GM12878 (cell line): ENCODE measurements at regions not wholly inside any gene's neighbourhood (a gene's known extent, or its start where the extent isn't known, plus 50 kb on each side); places are given as distances from the start of the nearest gene placed in this dataset.

Source experiments
- ATAC-seq: fragments of 200-7000 bp; cut with Tn5 transposase; 3 replicates; pipeline ENCODE4 v1.9.1; 2020; ENCODE audit warnings: mild to moderate bottlenecking, moderate library complexity
- BruUV-seq: library from RNA; stranded (reverse); fragments of 400-500 nt; replicated peaks from 2 replicates; lab custom pipeline; 2021; lab: Mats Ljungman, UMichigan
- CTCF ChIA-PET: fragments of 300-600 bp; sonication (Branson Sonifier 250); formaldehyde crosslinking; extraction: SDS; loops from one replicate; lab custom pipeline; 2021; ENCODE audit warnings: inconsistent platforms; lab: Yijun Ruan, JAX
- POLR2A ChIA-PET: fragments of 350-600 bp; formaldehyde crosslinking; extraction: SDS; loops from one replicate; lab custom pipeline; 2021; ENCODE audit warnings: inconsistent platforms; lab: Charles Lee
- RAD21 ChIA-PET: fragments of 300-600 bp; sonication (Branson Sonifier 250); formaldehyde crosslinking; loops from one replicate; lab custom pipeline; 2023; ENCODE audit warnings: antibody characterized with exemption; ENCODE audit not compliant: unreplicated experiment; lab: Charles Lee
- SMC1A ChIA-PET: fragments of 300-600 bp; sonication (Branson Sonifier 250); formaldehyde crosslinking; loops from one replicate; lab custom pipeline; 2023; ENCODE audit not compliant: unreplicated experiment, uncharacterized antibody; lab: Charles Lee
- DNase-seq: peaks from one replicate; pipeline ENCODE4 v3.0.0-alpha.2; 2011; ENCODE audit warnings: low read depth, low spot score
- FAIRE-seq: peaks from 3 replicates; lab custom pipeline; 2011; peaks lifted over from hg19 to GRCh38; lab: Jason Lieb, UNC
- H2AFZ ChIP-seq: 2 replicates; pipeline ENCODE4 v1.6.0; 2011; ENCODE audit warnings: low read depth, low read length, control low read depth; ENCODE audit not compliant: control insufficient read depth
- H3K27ac ChIP-seq: 2 replicates; pipeline ENCODE4 v1.5.1; 2011; ENCODE audit warnings: control low read depth; ENCODE audit not compliant: control insufficient read depth, insufficient read depth
- H3K27me3 ChIP-seq, 2 experiments: replicated peaks in 1 of 2; 2 replicates each; pipeline versions ENCODE4 v1.6.0 to v1.6.1; 2011; ENCODE audit warnings: low read length in 1 of 2; ENCODE audit not compliant: control insufficient read depth in 2 of 2, insufficient read depth in 2 of 2
- H3K36me3 ChIP-seq, 2 experiments: 2 replicates each; pipeline ENCODE4 v1.5.1; 2011; ENCODE audit warnings: low read length in 1 of 2; ENCODE audit not compliant: control insufficient read depth in 2 of 2, insufficient read depth in 2 of 2
- H3K4me1 ChIP-seq: 2 replicates; pipeline ENCODE4 v1.6.1; 2011; ENCODE audit warnings: mild to moderate bottlenecking, low read length, moderate library complexity, mixed read lengths; ENCODE audit not compliant: control insufficient read depth, insufficient read depth
- H3K4me2 ChIP-seq: 2 replicates; pipeline ENCODE4 v1.6.0; 2011; ENCODE audit warnings: control low read depth; ENCODE audit not compliant: control insufficient read depth, insufficient read depth
- H3K4me3 ChIP-seq: fragments of 200-600 bp; sonication (generic); 2 replicates; pipeline ENCODE4 v1.5.1; 2016
- H3K79me2 ChIP-seq: 2 replicates; pipeline ENCODE4 v1.6.0; 2011; ENCODE audit warnings: low read length; ENCODE audit not compliant: control insufficient read depth, insufficient read depth
- H3K9ac ChIP-seq: 2 replicates; pipeline ENCODE4 v1.8.0; 2011; ENCODE audit warnings: low read length, control low read depth, mixed read lengths; ENCODE audit not compliant: control insufficient read depth, insufficient read depth
- H3K9me3 ChIP-seq: replicated peaks from 3 replicates; pipeline ENCODE4 v1.5.1; 2011; ENCODE audit warnings: mild to moderate bottlenecking, low read length; ENCODE audit not compliant: control insufficient read depth, insufficient read depth
- H4K20me1 ChIP-seq: 2 replicates; pipeline ENCODE4 v1.6.0; 2011; ENCODE audit not compliant: control insufficient read depth, insufficient read depth
- GATAD2B ChIP-seq: fragments of 450-650 bp; conservative IDR thresholded peaks from 2 replicates; pipeline ENCODE4 v1.6.1; 2017; ENCODE audit warnings: low read depth, mild to moderate bottlenecking, moderate library complexity
- HDAC2 ChIP-seq: fragments of 200-600 bp; sonication (generic); IDR thresholded peaks from 2 replicates; pipeline ENCODE4 v1.6.1; 2017
- HDGF ChIP-seq: fragments of 450-650 bp; IDR thresholded peaks from 2 replicates; pipeline ENCODE4 v1.6.1; 2016; ENCODE audit warnings: antibody characterized with exemption
- KAT2A ChIP-seq: conservative IDR thresholded peaks from 2 replicates; pipeline ENCODE4 v1.6.1; 2011; ENCODE audit warnings: low read depth, low read length; ENCODE audit not compliant: control insufficient read depth
- NFIC ChIP-seq: IDR thresholded peaks from 2 replicates; pipeline ENCODE4 v1.6.1; 2012; ENCODE audit warnings: low read depth, mild to moderate bottlenecking, inconsistent platforms, low read length, moderate library complexity
- PML ChIP-seq: IDR thresholded peaks from 2 replicates; pipeline ENCODE4 v1.6.1; 2012; ENCODE audit warnings: low read length, inconsistent platforms
- RAD21 ChIP-seq: IDR thresholded peaks from 2 replicates; pipeline ENCODE4 v1.6.1; 2011; ENCODE audit warnings: mild to moderate bottlenecking, low read depth, low read length, moderate library complexity; ENCODE audit not compliant: insufficient read depth
- SMC3 ChIP-seq: IDR thresholded peaks from 2 replicates; pipeline ENCODE4 v1.6.1; 2011; ENCODE audit warnings: low read length, improper control_type of control experiment, borderline replicate concordance
- SP1 ChIP-seq: IDR thresholded peaks from one replicate; pipeline ENCODE4 v1.6.1; 2011; ENCODE audit warnings: low read depth, low read length
- ZNF207 ChIP-seq: fragments of 450-650 bp; IDR thresholded peaks from 2 replicates; pipeline ENCODE4 v1.6.1; 2014; ENCODE audit warnings: antibody characterized with exemption, mild to moderate bottlenecking, borderline replicate concordance
- WGBS: methylation state at CpG from one replicate; pipeline ENCODE4 v1.1.6; 2016; ENCODE audit warnings: low lambda C conversion rate; ENCODE audit not compliant: insufficient replicate concordance, insufficient coverage; ENCODE audit errors: missing lambda C conversion rate; 5-methylcytosine and 5-hydroxymethylcytosine counted together
- in situ Hi-C: fragments of 300-500 bp; cut with MboI; formaldehyde crosslinking; loops from 9 replicates; pipeline ENCODE4 v1.14.3; 2018; ENCODE audit warnings: mixed read lengths
- intact Hi-C: fragments of 100-400 bp; cut with micrococcal nuclease; formaldehyde crosslinking; loops from one replicate; pipeline ENCODE4 v1.14.2; 2022; ENCODE audit not compliant: unreplicated experiment
- TF ChIP-seq, protein P1 (sequence below): fragments of 450-650 bp; IDR thresholded peaks from 2 replicates; pipeline ENCODE4 v1.6.1; 2014; ENCODE audit warnings: mild to moderate bottlenecking
- TF ChIP-seq, protein P2 (sequence below): IDR thresholded peaks from 2 replicates; pipeline ENCODE4 v1.6.1; 2012; ENCODE audit warnings: low read depth, low read length, improper control_type of control experiment
- TF ChIP-seq, protein P3 (sequence below): fragments of 450-650 bp; IDR thresholded peaks from 2 replicates; pipeline ENCODE4 v1.6.1; 2016; ENCODE audit warnings: mild to moderate bottlenecking

DNA sequence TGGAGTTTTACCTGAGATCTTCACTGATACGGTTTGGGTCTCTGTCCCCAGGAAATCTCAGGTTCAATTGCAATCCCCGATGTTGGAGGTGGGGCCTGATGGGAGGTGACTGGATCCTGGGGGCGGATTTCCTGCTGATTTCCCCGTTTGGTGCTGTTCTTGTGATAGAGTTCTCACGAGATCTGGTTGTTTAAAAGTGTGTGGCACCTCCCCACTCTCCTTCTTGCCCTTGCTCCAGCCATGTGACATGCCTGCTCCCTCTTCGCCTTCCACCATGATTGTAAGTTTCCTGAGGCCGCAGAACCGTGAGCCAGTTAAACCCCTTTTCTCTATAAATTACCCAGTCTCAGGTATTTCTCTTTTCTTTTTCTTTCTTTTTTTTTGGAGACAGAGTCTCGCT, 126.4 kb upstream of the SLC45A1 start (continued):
- TF ChIP-seq RAD21, result no peak
- TF ChIP-seq ZNF207, result no peak
- TF ChIP-seq HDAC2, result no peak

DNA sequence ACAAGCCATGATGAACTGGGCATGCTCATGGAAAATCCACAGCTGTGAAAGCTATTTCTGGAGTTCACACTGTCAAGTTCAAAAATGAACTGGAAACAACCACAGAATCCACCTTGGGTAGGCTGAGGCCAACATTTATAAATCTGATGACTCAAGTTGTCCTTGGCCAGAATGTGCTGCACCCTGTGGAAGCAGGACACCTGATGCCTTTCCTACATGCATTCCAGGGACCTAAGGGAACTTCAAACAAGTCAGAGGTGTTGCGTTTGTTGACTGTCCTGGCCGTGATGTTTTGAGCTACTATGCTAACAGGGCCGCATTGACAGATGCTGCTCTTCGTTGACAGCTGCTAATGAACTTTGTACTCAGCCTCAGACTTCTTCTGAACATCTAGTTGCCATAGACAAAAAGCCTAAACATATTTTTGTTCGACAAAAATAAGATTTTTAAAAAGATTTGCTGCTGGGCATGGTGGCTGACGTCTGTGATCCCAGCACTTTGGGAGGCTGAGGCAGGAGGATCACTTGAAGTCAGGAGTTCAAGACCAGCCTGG, 127.9 kb upstream of the SLC45A1 start:
- in situ Hi-C loops (no loop called here), intact Hi-C loops (no loop called here)
- no peaks in the 10 kb centered on the region for H4K20me1 ChIP-seq
- TF ChIP-seq SP1 (no peak), PML (no peak), HDGF (no peak), GATAD2B (no peak), SMC3 (no peak), KAT2A (no peak), NFIC (no peak)
- TF ChIP-seq, protein P1, sequence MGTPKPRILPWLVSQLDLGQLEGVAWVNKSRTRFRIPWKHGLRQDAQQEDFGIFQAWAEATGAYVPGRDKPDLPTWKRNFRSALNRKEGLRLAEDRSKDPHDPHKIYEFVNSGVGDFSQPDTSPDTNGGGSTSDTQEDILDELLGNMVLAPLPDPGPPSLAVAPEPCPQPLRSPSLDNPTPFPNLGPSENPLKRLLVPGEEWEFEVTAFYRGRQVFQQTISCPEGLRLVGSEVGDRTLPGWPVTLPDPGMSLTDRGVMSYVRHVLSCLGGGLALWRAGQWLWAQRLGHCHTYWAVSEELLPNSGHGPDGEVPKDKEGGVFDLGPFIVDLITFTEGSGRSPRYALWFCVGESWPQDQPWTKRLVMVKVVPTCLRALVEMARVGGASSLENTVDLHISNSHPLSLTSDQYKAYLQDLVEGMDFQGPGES, result no peak
- TF ChIP-seq, protein P2, sequence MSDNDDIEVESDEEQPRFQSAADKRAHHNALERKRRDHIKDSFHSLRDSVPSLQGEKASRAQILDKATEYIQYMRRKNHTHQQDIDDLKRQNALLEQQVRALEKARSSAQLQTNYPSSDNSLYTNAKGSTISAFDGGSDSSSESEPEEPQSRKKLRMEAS, result no peak
- TF ChIP-seq, protein P3, sequence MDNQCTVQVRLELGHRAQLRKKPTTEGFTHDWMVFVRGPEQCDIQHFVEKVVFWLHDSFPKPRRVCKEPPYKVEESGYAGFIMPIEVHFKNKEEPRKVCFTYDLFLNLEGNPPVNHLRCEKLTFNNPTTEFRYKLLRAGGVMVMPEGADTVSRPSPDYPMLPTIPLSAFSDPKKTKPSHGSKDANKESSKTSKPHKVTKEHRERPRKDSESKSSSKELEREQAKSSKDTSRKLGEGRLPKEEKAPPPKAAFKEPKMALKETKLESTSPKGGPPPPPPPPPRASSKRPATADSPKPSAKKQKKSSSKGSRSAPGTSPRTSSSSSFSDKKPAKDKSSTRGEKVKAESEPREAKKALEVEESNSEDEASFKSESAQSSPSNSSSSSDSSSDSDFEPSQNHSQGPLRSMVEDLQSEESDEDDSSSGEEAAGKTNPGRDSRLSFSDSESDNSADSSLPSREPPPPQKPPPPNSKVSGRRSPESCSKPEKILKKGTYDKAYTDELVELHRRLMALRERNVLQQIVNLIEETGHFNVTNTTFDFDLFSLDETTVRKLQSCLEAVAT, result no peak
- no peak overlapping the region for H3K27ac ChIP-seq
- FAIRE-seq, result no peak
- no peaks in the 10 kb centered on the region for H3K79me2 ChIP-seq
- no peak overlapping the region for H3K4me3 ChIP-seq
- no peaks in the 10 kb centered on the region for H3K36me3 ChIP-seq
- SMC1A ChIA-PET, result interaction anchor here (0.9 kb wide), 1 partner anchor 175 kb away, joined by 3 read pairs; no protein-coding TSS in a partner anchor
- no peak for ATAC-seq
- no peak overlapping the region for H3K9ac ChIP-seq
- RAD21 ChIA-PET, result interaction anchor here (1.1 kb wide), 1 partner anchor 175 kb away, joined by 3 read pairs; no protein-coding TSS in a partner anchor
- H3K9me3 ChIP-seq, result no peaks in the 10 kb centered on the region
- WGBS, result 60% methylated on average over 6 of the region's 6 CpGs
- POLR2A ChIA-PET, result no interaction called here
- CTCF ChIA-PET, result no interaction called here
- H3K4me1 ChIP-seq, result no peaks in the 10 kb centered on the region; the same call in 1 of the 2 replicates
- no peaks in the 10 kb centered on the region for H3K27me3 ChIP-seq
- DNase-seq, result no peak
- no peak overlapping the region for H3K4me2 ChIP-seq
- H2AFZ ChIP-seq, result no peak overlapping the region
- no TSS peak for BruUV-seq
